GM19351 (cell line): ENCODE measurements at regions not wholly inside any gene's neighbourhood (a gene's known extent, or its start where the extent isn't known, plus 50 kb on each side); places are given as distances from the start of the nearest gene placed in this dataset.
"Not testable (repeated sequence)": the region's sequence is repeated elsewhere in the genome, so short reads cannot be mapped to it uniquely, and the experiment has no call there.

Source experiments
- ATAC-seq: cut with Tn5 transposase; IDR thresholded peaks from one replicate; pipeline ENCODE4 v1.9.1; 2021; ENCODE audit warnings: mild to moderate bottlenecking, moderate library complexity; ENCODE audit not compliant: unreplicated experiment

DNA sequence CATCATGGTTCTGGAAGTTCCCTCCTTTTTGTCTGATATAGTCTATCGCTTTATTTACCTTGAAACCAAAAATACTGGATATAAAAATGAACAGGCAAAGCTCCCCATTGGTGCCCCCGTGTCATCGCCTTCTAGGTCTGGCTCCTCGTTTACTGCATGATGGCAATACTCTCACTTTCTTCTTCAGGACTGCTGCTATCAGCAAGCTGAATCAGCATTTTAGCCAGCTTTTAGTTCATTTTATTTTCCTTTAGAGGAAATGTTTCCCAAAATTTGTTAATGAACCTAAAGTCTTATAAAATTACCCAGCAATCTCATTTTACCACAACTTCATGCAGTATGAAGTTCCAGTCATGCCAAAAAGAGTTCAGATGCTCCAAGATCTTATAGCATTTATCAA lies 80.5 kb downstream of the ZIC3 start:
- ATAC-seq: no peak

DNA sequence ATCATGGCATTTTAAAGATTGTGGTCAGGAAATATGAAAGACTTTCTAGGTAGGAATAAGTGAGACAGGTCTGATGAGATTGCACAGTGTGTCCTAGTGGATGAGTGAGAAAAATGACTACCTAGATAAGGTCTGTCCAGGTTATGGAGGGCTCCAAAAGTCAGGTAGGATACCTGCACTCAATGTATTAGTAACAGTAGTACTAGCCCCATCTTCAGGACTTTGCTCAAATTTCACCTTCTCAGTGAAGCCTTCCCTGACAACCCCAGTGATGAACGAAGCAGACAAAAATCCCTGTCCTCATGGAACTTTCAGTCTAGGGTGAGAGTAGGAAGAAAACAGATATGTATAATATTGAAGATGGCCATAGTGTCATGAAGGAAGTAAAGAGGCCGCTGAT lies 85.7 kb downstream of the ZIC3 start:
- ATAC-seq: no peak

DNA sequence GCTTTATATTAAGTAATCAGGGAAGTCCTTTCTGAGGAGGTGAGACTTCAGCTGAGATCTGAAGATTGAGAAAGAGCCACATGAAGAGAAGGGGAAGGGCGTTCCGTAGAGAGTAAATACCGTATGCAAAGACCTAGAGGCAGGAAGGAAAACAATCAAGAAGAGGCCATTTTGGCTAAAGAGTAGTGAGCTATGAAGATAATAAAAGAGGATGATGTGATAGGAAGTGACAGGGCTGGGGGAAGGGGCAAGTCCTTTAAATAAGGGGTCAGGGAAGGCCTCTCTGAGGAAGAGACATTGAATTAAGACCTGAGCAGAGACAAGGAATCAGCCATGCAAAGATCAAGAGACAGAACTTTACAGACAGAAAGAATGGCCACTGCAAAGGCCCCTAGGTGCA lies 86.2 kb downstream of the ZIC3 start:
- ATAC-seq: no peak

DNA sequence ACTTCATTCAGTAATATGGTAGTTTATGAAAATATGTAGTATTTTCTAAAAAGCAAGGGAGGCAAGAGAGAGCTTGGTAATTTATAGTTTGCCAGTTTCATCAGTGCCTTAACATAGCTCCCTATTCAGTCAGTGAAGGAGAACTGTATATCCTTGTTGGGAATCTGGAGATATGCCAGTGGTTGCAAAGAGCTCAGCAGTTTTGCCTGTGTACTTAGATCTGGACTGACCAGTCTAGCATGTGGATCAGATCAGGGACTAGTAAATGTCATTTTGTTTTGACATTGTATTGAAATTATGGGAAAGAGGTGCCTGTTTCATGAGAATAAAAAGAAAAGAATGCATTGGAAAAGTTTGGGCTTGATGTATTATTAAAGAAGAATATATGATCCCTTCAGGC lies 88.6 kb downstream of the ZIC3 start:
- no peak for ATAC-seq

DNA sequence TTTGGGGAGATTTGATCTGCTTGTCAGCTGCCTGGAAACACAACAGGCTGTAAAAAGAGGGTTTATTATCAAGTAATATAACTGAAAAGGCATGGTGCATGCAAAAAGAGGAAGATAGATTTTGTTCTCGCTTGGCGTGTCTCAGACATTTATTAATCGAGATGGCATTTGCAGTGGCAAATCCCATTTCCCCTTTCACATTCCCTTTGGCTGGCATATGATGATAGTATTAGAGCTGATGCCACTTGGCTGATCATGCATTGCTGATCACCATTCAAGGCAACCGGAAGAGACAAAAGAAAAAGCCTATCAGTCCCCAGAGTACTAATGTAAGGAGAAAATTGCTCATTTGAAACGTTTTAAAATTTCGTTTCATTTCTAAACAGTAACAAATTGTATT lies 101.8 kb downstream of the ZIC3 start:
- ATAC-seq: no peak

DNA sequence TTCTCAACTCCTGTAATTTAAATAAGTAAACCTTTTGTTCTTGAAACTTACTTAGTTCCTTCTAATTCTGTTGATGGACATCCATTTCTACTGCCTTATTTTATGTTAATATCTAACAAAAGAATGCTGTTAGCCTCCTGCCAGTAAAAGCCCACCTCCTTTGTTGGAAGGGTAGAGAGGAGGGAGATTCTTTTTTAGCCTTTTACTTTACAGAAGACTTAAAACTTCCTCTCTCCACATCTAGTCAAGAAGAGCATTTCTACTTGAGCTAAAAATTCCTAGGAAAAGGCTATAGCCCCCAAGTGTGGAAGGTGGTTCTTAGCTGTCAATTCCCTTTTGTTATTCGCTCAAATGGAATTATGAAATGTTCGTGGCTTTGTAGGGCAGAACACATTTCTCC lies 118.7 kb downstream of the ZIC3 start:
- ATAC-seq: no peak

GRCh38 chrX:137695417-137695816 lies 129.5 kb downstream of the ZIC3 start:
- no peak for ATAC-seq

DNA sequence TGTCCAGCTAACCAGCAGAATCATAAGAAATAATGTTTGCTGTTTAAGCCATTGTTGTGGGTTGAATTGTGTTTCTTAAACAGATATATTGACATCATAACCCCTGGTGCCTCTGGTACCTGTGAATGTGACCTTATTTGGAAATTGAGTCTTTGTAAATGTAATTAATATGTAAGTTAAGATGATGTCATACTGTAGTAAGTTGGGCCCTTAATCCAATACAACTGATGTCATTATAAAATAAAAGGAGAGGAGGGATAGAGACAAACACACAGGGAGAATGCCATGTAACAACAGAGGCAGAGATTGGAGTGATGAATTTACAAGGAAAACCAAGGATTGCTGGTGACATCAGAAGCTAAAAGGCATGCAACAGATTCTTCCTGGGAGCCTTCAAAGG lies 141.4 kb downstream of the ZIC3 start:
- no peak for ATAC-seq

- ATAC-seq: no peak
These were observed 176.9 kb downstream of the ZIC3 start for GRCh38 chrX:137742846-137743245.

DNA sequence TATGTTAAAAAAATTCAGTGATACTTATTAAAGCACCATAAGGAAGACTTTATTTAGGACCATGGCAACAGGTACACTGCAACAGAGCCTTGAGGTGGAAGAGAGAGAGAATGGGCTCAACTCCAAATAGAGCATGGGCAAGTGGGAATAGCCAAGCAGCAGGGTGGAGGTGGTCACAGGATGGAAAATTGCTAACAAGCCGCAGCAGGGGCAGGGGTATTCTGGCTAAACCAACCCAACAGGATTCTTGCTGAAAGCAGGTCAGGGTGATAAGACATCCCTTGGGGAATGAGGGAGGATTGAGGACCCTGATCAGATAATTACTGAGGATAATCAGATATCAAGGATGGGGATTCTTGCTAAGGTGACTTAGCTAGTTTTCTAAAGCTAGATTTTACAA lies 177.5 kb downstream of the ZIC3 start:
- ATAC-seq: no peak

- ATAC-seq: no peak
These were observed 180.4 kb downstream of the ZIC3 start for GRCh38 chrX:137746289-137746688.

DNA sequence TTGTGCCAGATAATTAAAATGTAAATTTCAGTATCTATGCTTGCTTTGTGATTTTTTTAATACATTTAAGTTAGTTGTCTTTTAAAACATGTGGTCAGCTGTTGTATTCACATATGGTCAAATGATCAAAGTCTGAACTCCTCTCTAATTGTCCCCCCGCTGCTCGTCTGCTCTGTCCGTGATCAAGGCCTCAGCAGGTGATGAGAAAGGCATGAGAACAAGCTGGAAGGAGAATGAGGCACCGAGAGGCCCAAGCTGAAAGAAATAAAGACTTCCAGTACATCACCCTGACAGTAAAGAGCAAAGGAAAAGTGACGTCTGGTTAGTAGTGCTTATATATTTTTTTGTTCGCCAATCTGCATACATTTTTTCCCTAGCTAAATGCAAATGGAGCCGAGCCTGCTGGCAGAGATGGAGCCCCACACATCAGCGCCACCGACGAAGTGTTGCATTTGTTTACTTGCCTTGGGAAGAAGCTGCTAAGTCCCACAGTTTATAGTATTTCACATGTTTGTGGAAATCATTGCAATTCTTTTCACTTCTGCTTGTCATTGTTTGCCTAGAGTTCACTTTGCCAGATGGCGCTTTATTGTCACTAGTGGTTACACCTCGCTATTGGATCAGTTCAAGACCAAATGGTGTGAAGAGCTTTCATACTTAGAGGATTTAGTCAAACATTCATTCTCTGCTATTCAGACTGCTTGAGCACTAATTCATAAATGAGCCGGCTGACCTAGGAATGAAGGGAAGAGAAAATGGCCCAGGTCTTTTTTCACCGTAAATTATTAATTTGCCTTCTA lies 181.5 kb downstream of the ZIC3 start:
- ATAC-seq: no peak

DNA sequence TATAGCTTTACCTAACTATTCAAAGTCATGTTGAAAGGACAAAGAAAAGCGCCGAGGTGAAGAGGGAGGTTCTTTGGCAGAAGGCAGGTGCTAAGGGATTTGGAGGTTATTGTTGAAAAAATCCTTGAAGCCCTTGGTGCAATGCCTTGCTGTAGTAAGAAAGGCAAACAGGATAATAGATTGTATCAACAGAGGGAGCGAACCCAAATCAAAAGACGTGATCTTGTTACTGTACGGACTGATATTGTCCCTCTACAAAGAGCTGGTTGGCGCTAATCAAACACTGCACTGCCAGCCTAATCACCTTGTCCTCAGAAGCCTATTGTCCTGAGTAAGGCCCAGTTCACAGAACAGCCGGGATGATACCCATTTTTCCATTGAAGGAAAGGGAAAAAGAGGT lies 182.9 kb downstream of the ZIC3 start:
- ATAC-seq: no peak

- no peak for ATAC-seq
These were observed 183.3 kb downstream of the ZIC3 start for GRCh38 chrX:137749246-137749645.

GRCh38 chrX:137771537-137771936 lies 205.6 kb downstream of the ZIC3 start:
- ATAC-seq: no peak

GRCh38 chrX:137792214-137792613 lies 226.3 kb downstream of the ZIC3 start:
- ATAC-seq: no peak

DNA sequence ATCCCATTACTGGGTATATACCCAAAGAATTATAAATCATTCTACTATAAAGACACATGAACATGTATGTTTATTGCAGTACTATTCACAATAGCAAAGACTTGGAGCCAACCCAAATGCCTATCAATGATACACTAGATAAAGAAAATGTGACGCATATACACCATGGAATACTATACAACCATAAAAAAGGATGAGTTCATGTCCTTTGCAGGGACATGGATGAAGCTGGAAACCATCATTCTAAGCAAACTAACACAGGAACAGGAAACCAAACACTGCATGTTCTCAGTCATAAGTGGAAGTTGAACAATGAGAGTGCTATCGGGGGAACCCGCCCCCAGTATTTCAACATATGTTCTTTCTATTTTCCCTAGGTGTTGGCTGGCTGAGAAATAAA lies 232.0 kb downstream of the ZIC3 start:
- not testable (repeated sequence) for ATAC-seq

- ATAC-seq: no peak
These were observed 257.3 kb downstream of the ZIC3 start for GRCh38 chrX:137823257-137823656.

DNA sequence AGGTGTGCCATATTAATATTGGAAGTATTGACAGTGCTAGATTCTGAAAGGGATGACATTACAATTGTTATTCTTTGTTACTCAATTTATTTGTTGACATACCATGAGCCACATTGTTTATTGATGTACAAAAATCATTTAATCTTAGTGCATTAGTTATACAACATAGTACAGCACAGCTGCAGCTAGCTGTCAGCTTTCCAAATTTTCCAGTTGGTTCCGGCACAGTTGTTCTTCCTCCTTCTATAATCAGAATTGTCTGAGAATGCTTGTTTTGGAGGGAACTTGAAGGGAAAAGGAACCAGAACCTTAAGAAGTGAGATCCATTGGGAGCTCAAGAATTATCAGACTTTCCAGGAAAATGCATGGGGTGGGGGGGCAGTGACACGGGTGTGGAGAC lies 281.4 kb downstream of the ZIC3 start:
- no peak for ATAC-seq

DNA sequence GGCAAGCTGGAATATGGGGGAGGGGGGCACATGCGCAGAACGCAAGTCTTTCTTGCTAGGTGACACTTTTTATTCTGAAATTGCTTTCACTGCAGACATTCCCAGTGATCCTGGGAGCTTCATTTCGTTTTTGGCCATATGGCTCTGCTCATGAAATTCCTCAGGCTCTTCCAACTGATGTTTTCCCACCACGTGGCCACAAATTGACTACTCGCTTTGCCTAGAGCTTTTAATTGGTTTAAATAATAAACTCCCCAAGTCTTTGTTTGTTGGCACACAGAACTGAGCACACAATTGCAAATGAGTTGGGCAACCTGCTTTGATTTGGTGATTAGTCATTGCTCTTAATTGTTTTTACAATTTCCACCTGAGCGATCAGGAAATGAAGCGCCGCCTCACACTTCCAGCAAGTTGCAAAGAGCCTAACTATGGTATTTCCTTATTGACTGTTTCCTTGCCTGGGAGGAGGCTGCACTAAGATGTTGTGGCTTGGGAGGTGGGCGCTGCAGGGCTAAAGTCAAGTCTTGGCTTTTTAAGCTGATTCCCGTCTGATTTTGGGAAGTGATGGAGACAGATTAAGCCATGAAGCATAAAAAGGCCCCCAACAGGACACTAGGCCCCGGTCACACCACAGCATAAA lies 282.5 kb downstream of the ZIC3 start:
- no peak for ATAC-seq

DNA sequence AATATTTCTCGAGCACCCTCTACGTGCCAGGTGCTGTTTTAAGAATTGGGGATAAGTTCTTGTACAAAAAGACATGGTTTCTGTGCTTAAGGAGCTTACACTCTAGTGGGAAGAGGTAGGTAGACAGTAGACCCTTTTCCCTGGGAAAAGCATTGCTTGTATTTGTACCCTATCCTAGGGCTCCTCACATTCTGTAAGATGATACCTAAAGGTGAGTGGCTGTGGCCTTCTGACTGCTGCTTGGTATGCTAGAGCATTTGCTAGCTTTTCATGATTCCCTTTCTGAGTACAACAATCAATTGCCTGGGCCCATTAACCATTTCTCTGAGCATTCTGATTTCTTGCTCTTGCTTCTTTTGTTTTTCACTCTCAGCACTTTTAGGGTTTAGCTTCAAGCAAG lies 286.6 kb downstream of the ZIC3 start:
- no peak for ATAC-seq

- ATAC-seq: no peak
These were observed 289.6 kb downstream of the ZIC3 start for GRCh38 chrX:137855490-137855889.

GRCh38 chrX:137858106-137858505 lies 292.2 kb downstream of the ZIC3 start:
- no peak for ATAC-seq
